ENCODE measurements at regions not wholly inside any gene's neighbourhood (a gene's known extent, or its start where the extent isn't known, plus 50 kb on each side); places are given as distances from the start of the nearest gene placed in this dataset.

DNA sequence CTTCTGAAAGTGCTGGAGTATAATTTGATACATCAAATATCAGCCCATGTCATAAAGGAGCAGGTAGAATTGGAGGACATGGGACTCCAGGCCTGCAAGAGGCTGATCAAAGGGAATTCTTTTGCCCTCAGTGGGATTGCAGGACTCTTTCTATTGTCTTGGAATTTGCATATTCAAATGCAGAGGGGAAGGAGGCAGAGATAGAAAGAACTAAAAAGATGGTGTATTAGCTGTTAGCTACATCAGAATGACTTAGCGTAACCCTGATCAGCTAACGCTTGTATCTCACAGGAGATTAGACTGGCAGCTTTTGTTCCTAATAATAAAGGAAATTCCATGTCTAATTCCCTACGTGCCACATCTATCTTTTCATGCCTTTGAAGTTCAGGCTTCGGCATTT lies 1014.7 kb upstream of the RBFOX1 start:
- no peak overlapping the region for H3K27ac ChIP-seq
- ChIA-PET POLR2A (ENCODE audit: low non-redundant PET) (no interaction called here), CTCF (no interaction called here)
- no peak for TF ChIP-seq CTCF (conservative IDR thresholded peaks at IDR 0.05; ENCODE audit: low read depth)
- no peak for DNase-seq (ENCODE audit: low spot score)

DNA sequence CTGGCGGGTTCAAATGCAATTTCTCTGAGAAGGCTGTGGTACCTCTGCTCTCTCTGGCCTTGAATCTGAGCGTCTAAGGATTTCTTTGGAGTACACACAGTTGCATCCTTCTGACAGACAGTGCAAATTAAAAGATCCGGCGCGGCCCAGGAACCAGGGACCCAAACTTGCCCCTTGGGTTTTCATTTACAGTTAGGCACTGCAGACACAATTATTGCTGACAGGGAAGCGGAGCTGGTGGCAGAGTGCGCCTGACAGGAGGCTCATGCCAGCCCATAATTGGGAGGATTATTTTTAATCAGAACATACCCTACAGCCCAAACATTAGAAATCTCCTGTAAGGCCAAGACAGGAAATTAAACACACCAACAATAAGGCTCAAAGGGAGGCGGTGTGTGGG lies 1023.4 kb upstream of the RBFOX1 start:
- ChIA-PET POLR2A (ENCODE audit: low non-redundant PET) (no interaction called here), CTCF (no interaction called here)
- no peak for DNase-seq (ENCODE audit: low spot score)
- H3K27ac ChIP-seq: no peak overlapping the region
- no peak for TF ChIP-seq CTCF (conservative IDR thresholded peaks at IDR 0.05; ENCODE audit: low read depth)

DNA sequence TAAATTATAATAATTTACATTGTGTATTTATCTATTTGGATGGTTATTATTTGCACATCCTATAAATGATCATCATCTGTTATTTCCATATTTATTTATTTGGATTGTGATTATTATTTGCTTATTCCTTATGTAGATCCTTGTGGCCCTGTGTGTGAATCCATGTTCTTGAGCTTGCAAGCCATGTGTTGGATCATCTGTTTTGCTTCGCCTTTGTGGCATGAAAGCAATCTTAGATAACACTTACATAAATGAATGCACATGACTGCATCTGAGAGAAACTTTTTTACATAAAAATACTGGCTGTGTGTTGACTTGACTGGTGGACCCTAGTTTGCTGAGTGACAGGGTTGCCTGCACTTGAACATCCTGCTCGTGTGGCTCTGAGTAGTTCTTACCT lies 1024.5 kb upstream of the RBFOX1 start:
- POLR2A ChIA-PET (ENCODE audit: low non-redundant PET): no interaction called here
- no peak for DNase-seq (ENCODE audit: low spot score)
- CTCF ChIA-PET: no interaction called here
- TF ChIP-seq CTCF (conservative IDR thresholded peaks at IDR 0.05; ENCODE audit: low read depth): no peak
- no peak overlapping the region for H3K27ac ChIP-seq

DNA sequence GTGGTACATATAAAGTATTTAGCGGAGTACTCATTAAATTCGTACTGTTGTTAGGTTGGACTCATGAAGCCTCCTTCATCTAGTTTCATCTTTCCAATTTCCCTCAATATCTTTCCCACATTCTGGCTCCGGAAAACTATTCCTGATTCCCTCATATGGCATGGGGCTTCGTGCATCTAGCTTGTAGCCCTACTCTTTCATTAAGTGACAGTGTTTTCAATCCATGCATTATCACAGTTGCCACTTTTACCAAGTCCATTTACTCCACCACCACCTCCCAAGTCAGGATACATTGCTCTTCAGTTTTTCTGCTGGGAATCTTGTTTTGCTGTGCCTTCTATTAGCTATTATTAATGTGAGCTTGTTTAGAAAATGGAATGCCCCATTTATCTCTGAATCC lies 1032.1 kb upstream of the RBFOX1 start:
- TF ChIP-seq CTCF (conservative IDR thresholded peaks at IDR 0.05; ENCODE audit: low read depth): no peak
- ChIA-PET CTCF (no interaction called here), POLR2A (ENCODE audit: low non-redundant PET) (no interaction called here)
- DNase-seq (ENCODE audit: low spot score): no peak
- H3K27ac ChIP-seq: no peak overlapping the region

- no peak for DNase-seq (ENCODE audit: low spot score)
- ChIA-PET CTCF (no interaction called here), POLR2A (ENCODE audit: low non-redundant PET) (no interaction called here)
- no peak overlapping the region for H3K27ac ChIP-seq
- TF ChIP-seq CTCF (conservative IDR thresholded peaks at IDR 0.05; ENCODE audit: low read depth): no peak
These were observed 1034.8 kb upstream of the RBFOX1 start for GRCh38 chr16:6297666-6298410.

- no peak for DNase-seq (ENCODE audit: low spot score)
- ChIA-PET CTCF (no interaction called here), POLR2A (ENCODE audit: low non-redundant PET) (no interaction called here)
- TF ChIP-seq CTCF (conservative IDR thresholded peaks at IDR 0.05; ENCODE audit: low read depth): no peak
- no peak overlapping the region for H3K27ac ChIP-seq
These were observed 1046.5 kb upstream of the RBFOX1 start for GRCh38 chr16:6286176-6286575.

All from RWPE1 (cell line).